ENCODE measurements at regions not wholly inside any gene's neighbourhood (a gene's known extent, or its start where the extent isn't known, plus 50 kb on each side); places are given as distances from the start of the nearest gene placed in this dataset.

DNA sequence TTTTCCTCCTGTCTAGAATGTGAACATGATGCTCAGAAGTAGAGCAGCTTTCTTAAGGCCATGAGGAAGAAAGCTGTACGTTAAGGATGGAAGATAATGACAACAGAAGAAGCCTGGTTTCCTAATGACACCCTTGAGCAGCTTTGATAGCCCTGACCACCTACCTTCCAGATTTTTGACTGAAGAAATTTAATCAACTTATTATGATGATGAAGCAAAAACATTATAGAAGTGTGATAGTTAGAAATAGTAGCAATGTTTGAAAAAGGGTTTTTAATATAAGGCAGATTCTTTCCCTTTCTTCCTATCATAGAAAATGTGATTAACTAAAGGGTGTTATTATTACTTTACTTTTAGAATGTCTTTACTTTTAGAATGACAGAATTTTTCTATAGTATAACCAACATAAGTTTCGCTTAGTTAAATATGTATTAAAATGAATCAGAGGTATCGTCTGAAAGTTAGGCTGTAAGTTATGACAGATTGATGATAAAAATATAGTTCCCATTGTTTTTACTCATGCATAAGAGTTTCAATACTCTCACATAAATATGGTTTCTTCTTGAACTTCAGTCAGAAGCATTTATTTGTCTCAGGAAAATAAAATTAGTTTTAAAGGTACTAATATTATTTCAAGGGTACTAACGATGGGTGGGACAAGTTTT lies 50.1 kb upstream of the PPFIA2 start:
- H3K4me3 ChIP-seq (ENCODE audit: low read depth, low read length): no peak overlapping the region
- in situ Hi-C loops (cut with HindIII; ENCODE audit: low sequenced_read_pairs): no loop called here
- no peak for DNase-seq (ENCODE audit: low read depth, low spot score)
- TF ChIP-seq, protein P1, sequence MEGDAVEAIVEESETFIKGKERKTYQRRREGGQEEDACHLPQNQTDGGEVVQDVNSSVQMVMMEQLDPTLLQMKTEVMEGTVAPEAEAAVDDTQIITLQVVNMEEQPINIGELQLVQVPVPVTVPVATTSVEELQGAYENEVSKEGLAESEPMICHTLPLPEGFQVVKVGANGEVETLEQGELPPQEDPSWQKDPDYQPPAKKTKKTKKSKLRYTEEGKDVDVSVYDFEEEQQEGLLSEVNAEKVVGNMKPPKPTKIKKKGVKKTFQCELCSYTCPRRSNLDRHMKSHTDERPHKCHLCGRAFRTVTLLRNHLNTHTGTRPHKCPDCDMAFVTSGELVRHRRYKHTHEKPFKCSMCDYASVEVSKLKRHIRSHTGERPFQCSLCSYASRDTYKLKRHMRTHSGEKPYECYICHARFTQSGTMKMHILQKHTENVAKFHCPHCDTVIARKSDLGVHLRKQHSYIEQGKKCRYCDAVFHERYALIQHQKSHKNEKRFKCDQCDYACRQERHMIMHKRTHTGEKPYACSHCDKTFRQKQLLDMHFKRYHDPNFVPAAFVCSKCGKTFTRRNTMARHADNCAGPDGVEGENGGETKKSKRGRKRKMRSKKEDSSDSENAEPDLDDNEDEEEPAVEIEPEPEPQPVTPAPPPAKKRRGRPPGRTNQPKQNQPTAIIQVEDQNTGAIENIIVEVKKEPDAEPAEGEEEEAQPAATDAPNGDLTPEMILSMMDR (IDR thresholded peaks at IDR 0.05; ENCODE audit: low read depth, low read length): no peak
